GM13977 (cell line): ENCODE measurements at regions not wholly inside any gene's neighbourhood (a gene's known extent, or its start where the extent isn't known, plus 50 kb on each side); places are given as distances from the start of the nearest gene placed in this dataset.

Experiments used
- DNase-seq: peaks from one replicate; pipeline ENCODE4 v3.0.0; 2012; ENCODE audit warnings: low spot score
- in situ Hi-C: fragments of 300-500 bp; cut with MboI; formaldehyde crosslinking; loops from one replicate; pipeline ENCODE4 v1.12.0; 2022; ENCODE audit warnings: low sequenced_read_pairs, low pct_unique_long_range_greater_than_20kb, mixed read lengths, inconsistent platforms; ENCODE audit not compliant: unreplicated experiment
- TF ChIP-seq, protein P1 (sequence below): IDR thresholded peaks from 2 replicates; pipeline ENCODE4 v1.5.1; 2012; ENCODE audit warnings: mild to moderate bottlenecking, control low read depth; ENCODE audit not compliant: insufficient read depth; ENCODE audit errors: extremely low read depth, missing control alignments

DNA sequence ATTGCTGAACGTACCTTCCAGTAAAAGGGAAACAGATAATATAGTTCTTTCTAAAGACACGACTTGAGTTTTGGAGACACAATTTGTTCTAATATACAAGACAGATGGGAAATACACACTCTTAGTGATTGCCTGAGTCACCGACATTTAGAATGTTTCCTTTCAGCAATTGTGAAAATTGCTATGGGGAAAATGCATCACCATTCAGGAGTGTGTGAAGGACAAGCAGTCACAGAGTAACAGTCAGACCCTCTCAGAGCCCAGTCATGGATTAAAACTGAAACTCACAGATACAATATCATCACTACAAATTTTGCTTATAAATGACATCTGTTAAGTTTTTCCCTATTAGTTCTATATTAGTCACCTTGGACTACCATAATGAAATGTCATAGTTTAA is 286.1 kb downstream of the SPRY2 start:
- in situ Hi-C loops: no loop called here
- TF ChIP-seq, protein P1, sequence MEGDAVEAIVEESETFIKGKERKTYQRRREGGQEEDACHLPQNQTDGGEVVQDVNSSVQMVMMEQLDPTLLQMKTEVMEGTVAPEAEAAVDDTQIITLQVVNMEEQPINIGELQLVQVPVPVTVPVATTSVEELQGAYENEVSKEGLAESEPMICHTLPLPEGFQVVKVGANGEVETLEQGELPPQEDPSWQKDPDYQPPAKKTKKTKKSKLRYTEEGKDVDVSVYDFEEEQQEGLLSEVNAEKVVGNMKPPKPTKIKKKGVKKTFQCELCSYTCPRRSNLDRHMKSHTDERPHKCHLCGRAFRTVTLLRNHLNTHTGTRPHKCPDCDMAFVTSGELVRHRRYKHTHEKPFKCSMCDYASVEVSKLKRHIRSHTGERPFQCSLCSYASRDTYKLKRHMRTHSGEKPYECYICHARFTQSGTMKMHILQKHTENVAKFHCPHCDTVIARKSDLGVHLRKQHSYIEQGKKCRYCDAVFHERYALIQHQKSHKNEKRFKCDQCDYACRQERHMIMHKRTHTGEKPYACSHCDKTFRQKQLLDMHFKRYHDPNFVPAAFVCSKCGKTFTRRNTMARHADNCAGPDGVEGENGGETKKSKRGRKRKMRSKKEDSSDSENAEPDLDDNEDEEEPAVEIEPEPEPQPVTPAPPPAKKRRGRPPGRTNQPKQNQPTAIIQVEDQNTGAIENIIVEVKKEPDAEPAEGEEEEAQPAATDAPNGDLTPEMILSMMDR: no peak
- no peak for DNase-seq

DNA sequence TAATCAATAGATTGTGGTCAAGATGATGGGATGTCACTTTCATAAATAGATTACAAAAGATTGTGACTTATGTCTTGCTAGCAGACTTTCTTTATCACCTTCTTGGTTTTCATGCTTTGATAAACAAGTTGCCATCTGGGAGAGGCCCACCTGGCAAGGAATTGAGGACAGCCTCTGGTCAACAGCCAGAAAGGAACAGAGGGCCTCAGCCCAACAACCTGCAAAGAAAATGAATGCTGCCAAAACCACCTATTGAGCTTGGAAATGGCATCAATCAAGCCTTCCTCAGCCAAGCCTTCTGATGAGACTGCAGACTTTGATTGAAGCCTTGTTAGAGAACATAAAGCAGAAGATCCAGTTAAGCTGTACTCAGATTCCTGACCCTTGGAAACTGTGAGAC is 288.6 kb downstream of the SPRY2 start:
- TF ChIP-seq, protein P1: no peak
- in situ Hi-C loops: no loop called here
- DNase-seq: no peak

DNA sequence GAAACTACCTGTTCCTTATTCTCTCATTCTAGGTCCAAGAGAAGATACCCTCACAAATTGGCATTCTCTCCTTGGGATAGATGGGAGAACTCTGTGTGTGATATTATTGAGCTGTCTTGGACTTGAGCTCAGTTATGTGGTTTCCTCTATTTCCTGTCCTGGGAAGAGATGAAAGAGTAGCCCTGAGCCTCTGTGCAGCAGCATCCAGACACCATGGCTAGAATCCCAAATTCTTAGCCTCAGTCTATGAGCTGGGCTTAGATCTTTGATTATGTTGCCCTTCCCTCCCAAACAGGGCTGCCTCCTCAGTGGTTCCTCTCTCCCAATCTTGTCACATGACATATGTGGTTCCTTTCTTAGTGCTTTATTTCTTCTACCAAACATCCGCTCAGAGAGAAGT is 290.7 kb downstream of the SPRY2 start:
- TF ChIP-seq, protein P1: no peak
- no peak for DNase-seq

DNA sequence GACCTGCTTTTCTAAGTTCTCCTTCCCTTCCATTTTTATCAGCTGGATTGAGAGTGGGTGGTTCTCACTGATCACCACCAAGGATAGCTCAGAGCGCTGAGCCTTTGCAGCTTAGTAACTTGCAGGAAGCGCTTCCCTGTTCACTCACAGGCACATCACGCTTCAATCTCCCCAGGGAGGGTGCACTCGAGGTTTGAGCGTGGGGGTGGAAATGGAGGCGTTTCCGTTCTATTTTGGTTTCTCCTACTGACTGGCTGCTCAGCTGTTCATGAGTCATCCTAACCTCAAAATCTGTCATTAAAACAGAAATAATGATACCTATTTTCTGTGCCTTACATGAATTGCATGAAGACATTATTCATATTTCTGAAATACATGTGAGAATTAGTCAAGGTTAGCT is 292.1 kb downstream of the SPRY2 start:
- peak; percentile 29 for DNase-seq
- in situ Hi-C loops: no loop called here
- TF ChIP-seq, protein P1: no peak

More for the DNA sequence above, 290.7 kb downstream of the SPRY2 start:
- in situ Hi-C loops: no loop called here

DNA sequence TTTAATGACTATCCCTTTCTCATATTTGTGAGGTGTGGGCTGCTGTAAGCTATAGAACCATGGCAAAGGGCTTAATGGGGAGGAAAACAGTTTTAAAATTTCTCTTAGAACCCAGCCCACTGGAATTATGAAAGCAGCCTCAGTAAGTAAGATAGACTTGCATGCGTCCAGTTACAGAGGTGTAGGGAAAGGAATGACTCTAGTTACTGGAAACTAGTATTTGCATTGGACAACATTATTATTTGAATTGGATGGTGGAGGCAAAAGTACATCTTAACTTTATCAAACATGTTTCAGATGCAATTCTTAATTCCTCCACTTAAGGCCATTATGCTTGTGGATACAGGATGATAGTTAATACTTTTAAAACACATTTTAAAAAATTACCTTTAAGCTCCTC is 292.9 kb downstream of the SPRY2 start:
- DNase-seq: no peak
- in situ Hi-C loops: no loop called here
- TF ChIP-seq, protein P1: no peak

DNA sequence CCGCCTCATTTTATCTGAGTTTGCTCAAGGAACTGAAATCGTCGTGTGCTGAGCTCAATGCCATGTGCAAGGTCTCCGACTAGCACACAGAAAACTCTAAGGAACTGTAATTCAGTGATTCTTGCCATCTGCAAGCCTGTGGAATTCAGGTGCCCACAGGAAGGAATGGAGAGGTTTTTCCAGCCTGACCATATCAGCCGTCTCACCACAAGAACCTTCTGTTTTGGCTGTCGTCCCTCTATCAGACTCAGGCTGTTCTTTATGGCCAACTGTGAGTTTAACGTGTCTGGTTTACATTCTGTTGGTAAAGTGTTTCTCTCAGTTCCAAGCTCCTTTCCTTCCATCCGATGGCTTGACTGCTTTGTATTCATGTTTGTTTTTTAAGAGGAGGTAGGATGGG is 293.5 kb downstream of the SPRY2 start:
- TF ChIP-seq, protein P1: no peak
- DNase-seq: no peak
- in situ Hi-C loops: no loop called here

DNA sequence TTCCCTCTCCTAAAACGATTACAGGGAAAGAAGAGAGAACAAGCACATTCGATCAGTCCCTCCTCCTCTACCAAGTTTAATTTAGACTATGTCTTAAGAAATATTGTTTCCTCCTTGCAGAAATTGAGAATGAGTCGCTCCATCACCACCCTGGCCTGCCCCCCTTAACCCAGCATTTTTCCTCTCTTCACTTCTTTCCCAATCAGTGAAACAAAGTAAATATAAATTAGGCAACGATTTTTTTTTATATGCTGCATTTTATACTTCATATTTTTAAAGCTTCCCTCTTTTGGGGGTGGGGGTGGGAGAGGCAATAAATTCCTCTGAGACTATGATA is 300.0 kb downstream of the SPRY2 start:
- in situ Hi-C loops: no loop called here
- TF ChIP-seq, protein P1: no peak
- no peak for DNase-seq
